ENCODE measurements at regions not wholly inside any gene's neighbourhood (a gene's known extent, or its start where the extent isn't known, plus 50 kb on each side); places are given as distances from the start of the nearest gene placed in this dataset.
"Not testable (repeated sequence)": the region's sequence is repeated elsewhere in the genome, so short reads cannot be mapped to it uniquely, and the experiment has no call there.

GRCh38 chr3:96331341-96331740, 483.1 kb upstream of the EPHA6 start:
- no peaks in the 10 kb centered on the region for H3K36me3 ChIP-seq
- ATAC-seq (ENCODE audit: low FRiP score in 2 of 2) (no peak), DNase-seq (no peak)
- H3K9me3 ChIP-seq = no peaks in the 10 kb centered on the region
- H3K4me1 ChIP-seq = no peaks in the 10 kb centered on the region
- no peak overlapping the region for H3K27ac ChIP-seq
- TF ChIP-seq POLR2A (IDR thresholded peaks at IDR 0.05) = no peak
- TF ChIP-seq EP300 (IDR thresholded peaks at IDR 0.05) = no peak
- no peak for TF ChIP-seq POLR2AphosphoS5 (IDR thresholded peaks at IDR 0.05)
- TF ChIP-seq, protein P1, sequence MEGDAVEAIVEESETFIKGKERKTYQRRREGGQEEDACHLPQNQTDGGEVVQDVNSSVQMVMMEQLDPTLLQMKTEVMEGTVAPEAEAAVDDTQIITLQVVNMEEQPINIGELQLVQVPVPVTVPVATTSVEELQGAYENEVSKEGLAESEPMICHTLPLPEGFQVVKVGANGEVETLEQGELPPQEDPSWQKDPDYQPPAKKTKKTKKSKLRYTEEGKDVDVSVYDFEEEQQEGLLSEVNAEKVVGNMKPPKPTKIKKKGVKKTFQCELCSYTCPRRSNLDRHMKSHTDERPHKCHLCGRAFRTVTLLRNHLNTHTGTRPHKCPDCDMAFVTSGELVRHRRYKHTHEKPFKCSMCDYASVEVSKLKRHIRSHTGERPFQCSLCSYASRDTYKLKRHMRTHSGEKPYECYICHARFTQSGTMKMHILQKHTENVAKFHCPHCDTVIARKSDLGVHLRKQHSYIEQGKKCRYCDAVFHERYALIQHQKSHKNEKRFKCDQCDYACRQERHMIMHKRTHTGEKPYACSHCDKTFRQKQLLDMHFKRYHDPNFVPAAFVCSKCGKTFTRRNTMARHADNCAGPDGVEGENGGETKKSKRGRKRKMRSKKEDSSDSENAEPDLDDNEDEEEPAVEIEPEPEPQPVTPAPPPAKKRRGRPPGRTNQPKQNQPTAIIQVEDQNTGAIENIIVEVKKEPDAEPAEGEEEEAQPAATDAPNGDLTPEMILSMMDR (IDR thresholded peaks at IDR 0.05) = no peak
- no peaks in the 10 kb centered on the region for H3K27me3 ChIP-seq
- no peak overlapping the region for H3K4me3 ChIP-seq
- WGBS, 2 donors = 0 to 42% methylated on average over 1 of the region's 1 CpG

- no peaks in the 10 kb centered on the region for H3K27me3 ChIP-seq
- no peaks in the 10 kb centered on the region for H3K4me1 ChIP-seq
- H3K27ac ChIP-seq = no peak overlapping the region
- no peak overlapping the region for H3K4me3 ChIP-seq
- TF ChIP-seq POLR2AphosphoS5 (IDR thresholded peaks at IDR 0.05) (no peak), POLR2A (IDR thresholded peaks at IDR 0.05) (no peak), EP300 (IDR thresholded peaks at IDR 0.05) (no peak)
- TF ChIP-seq, protein P1 (IDR thresholded peaks at IDR 0.05) = no peak
- WGBS, 2 donors = 48 to 63% methylated on average over 1 of the region's 1 CpG
- no peaks in the 10 kb centered on the region for H3K36me3 ChIP-seq
- DNase-seq (no peak), ATAC-seq (ENCODE audit: low FRiP score in 2 of 2) (no peak)
- H3K9me3 ChIP-seq = no peaks in the 10 kb centered on the region
Observed at GRCh38 chr3:96334779-96335178, 479.6 kb upstream of the EPHA6 start.

- ATAC-seq (ENCODE audit: low FRiP score in 2 of 2) = no peak
- TF ChIP-seq POLR2A (IDR thresholded peaks at IDR 0.05) (no peak), POLR2AphosphoS5 (IDR thresholded peaks at IDR 0.05) (no peak), EP300 (IDR thresholded peaks at IDR 0.05) (no peak)
- TF ChIP-seq, protein P1 (IDR thresholded peaks at IDR 0.05) = no peak
- H3K4me1 ChIP-seq = no peaks in the 10 kb centered on the region
Observed at GRCh38 chr3:96347289-96347688, 467.1 kb upstream of the EPHA6 start.

GRCh38 chr3:96351598-96351997, 462.8 kb upstream of the EPHA6 start:
- DNase-seq; ATAC-seq (ENCODE audit: low FRiP score in 2 of 2); H3K27ac ChIP-seq; H3K9me3 ChIP-seq; H3K36me3 ChIP-seq; H3K4me3 ChIP-seq; H3K4me1 ChIP-seq; H3K27me3 ChIP-seq: not testable (repeated sequence)

More at GRCh38 chr3:96347289-96347688, 467.1 kb upstream of the EPHA6 start:
- no peak overlapping the region for H3K4me3 ChIP-seq
- H3K27ac ChIP-seq = no peak overlapping the region
- WGBS, 2 donors = 72 to 74% methylated on average over 3 of the region's 3 CpGs
- no peaks in the 10 kb centered on the region for H3K27me3 ChIP-seq
- no peak for DNase-seq
- no peaks in the 10 kb centered on the region for H3K9me3 ChIP-seq
- no peaks in the 10 kb centered on the region for H3K36me3 ChIP-seq

DNA sequence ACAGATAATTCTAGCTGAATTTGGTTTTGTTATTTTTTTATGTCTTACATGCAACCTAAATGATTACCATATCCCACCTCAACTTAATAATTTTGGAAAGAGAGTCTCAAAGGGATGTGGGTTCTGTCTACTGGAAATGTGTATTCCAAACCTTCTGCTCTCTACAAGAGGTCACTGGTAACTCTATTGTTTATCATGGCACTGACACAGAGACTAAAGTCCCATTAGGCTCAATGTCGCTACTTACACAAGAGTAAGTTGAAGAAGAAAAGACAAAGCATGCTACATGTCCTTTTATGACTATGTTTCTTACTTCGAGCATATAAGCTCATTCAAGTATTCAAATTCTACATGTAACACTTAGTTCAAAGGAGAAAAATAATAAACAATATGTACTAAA, 460.3 kb upstream of the EPHA6 start:
- no peaks in the 10 kb centered on the region for H3K9me3 ChIP-seq
- DNase-seq = no peak
- 81 to 86% methylated on average over 2 of the region's 2 CpGs for WGBS, 2 donors
- H3K4me1 ChIP-seq = no peaks in the 10 kb centered on the region
- ATAC-seq (ENCODE audit: low FRiP score in 2 of 2) = no peak
- no peak overlapping the region for H3K27ac ChIP-seq
- no peaks in the 10 kb centered on the region for H3K36me3 ChIP-seq
- TF ChIP-seq POLR2AphosphoS5 (IDR thresholded peaks at IDR 0.05) (no peak), POLR2A (IDR thresholded peaks at IDR 0.05) (no peak), EP300 (IDR thresholded peaks at IDR 0.05) (no peak)
- TF ChIP-seq, protein P1 (IDR thresholded peaks at IDR 0.05) = no peak
- no peak overlapping the region for H3K4me3 ChIP-seq
- no peaks in the 10 kb centered on the region for H3K27me3 ChIP-seq

All from upper lobe of left lung (tissue), 6 donors.